ENCODE measurements at regions not wholly inside any gene's neighbourhood (a gene's known extent, or its start where the extent isn't known, plus 50 kb on each side); places are given as distances from the start of the nearest gene placed in this dataset.

DNA sequence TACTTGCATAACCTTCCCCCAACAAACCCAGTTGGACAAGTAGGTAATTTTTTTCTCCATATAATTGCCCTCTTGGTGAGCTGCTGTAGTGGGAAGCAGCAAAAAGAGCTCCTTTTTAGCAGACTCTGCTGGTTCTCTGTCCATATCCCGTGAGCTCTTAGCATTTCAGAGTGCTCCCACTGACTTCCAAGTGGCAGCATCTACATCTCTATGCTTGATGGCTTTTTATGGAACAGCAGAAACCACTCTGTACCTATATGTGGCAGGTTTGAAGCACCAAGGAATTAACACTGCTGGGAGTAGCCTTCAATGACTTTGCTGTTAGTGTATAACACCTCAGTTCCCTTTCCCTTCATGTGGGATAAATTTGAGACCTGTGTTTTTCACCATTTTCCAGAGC is 168.4 kb upstream of the NHS start:
- Histone ChIP-seq H3K27me3 (no peaks in the 10 kb centered on the region), H3K4me1 (no peaks in the 10 kb centered on the region), H3K9me3 (no peaks in the 10 kb centered on the region), H3K4me3 (no peak overlapping the region), H3K36me3 (no peaks in the 10 kb centered on the region), H3K27ac (no peak overlapping the region)
- TF ChIP-seq EP300 (IDR thresholded peaks at IDR 0.05) (no peak), CTCF (IDR thresholded peaks at IDR 0.05) (no peak), POLR2AphosphoS5 (IDR thresholded peaks at IDR 0.05) (no peak), POLR2A (IDR thresholded peaks at IDR 0.05) (no peak)
- no peak for DNase-seq (ENCODE audit: low spot score in 2 of 2)
- 57% methylated on average over 1 of the region's 1 CpG for WGBS

DNA sequence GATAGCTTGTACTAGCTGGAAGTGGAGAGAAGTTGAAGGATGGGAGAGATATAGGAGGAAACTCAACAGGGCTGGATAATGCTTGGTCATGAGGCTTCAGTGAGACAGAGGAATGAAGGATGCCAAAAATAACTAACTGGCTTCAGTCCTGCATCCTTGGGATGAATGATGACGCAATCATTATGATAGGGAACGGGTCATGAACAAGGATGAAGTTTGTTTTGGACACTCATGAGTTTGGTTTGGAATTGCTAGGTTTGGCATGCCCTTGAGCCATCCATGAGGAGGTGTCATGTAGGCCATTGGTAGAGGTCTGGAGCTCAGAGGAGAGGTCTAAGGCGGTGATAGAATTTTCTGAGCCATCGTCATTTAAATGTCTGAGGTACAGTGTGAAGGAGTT is 160.0 kb upstream of the NHS start:
- no peaks in the 10 kb centered on the region for H3K27me3 ChIP-seq
- no peak for DNase-seq (ENCODE audit: low spot score in 2 of 2)
- no peaks in the 10 kb centered on the region for H3K4me1 ChIP-seq
- no peaks in the 10 kb centered on the region for H3K9me3 ChIP-seq
- TF ChIP-seq CTCF (IDR thresholded peaks at IDR 0.05) (no peak), POLR2A (IDR thresholded peaks at IDR 0.05) (no peak), EP300 (IDR thresholded peaks at IDR 0.05) (no peak), POLR2AphosphoS5 (IDR thresholded peaks at IDR 0.05) (no peak)
- WGBS, result 79% methylated on average over 4 of the region's 4 CpGs
- H3K36me3 ChIP-seq, result no peaks in the 10 kb centered on the region
- no peak overlapping the region for H3K27ac ChIP-seq
- no peak overlapping the region for H3K4me3 ChIP-seq

GRCh38 chrX:17226736-17227135 is 148.3 kb upstream of the NHS start:
- H3K4me3 ChIP-seq, result no peak overlapping the region
- no peaks in the 10 kb centered on the region for H3K27me3 ChIP-seq
- DNase-seq (ENCODE audit: low spot score in 2 of 2), result no peak
- H3K4me1 ChIP-seq, result no peaks in the 10 kb centered on the region
- H3K9me3 ChIP-seq, result no peaks in the 10 kb centered on the region
- no peaks in the 10 kb centered on the region for H3K36me3 ChIP-seq
- H3K27ac ChIP-seq, result no peak overlapping the region
- no peak for TF ChIP-seq EP300 (IDR thresholded peaks at IDR 0.05)
- no peak for TF ChIP-seq POLR2A (IDR thresholded peaks at IDR 0.05)
- no peak for TF ChIP-seq CTCF (IDR thresholded peaks at IDR 0.05)
- no peak for TF ChIP-seq POLR2AphosphoS5 (IDR thresholded peaks at IDR 0.05)

GRCh38 chrX:17237146-17237545 is 137.9 kb upstream of the NHS start:
- Histone ChIP-seq H3K9me3 (no peaks in the 10 kb centered on the region), H3K4me3 (no peak overlapping the region), H3K27ac (no peak overlapping the region), H3K36me3 (no peaks in the 10 kb centered on the region), H3K4me1 (no peaks in the 10 kb centered on the region), H3K27me3 (no peaks in the 10 kb centered on the region)
- no peak for TF ChIP-seq EP300 (IDR thresholded peaks at IDR 0.05)
- TF ChIP-seq POLR2A (IDR thresholded peaks at IDR 0.05), result no peak
- no peak for TF ChIP-seq POLR2AphosphoS5 (IDR thresholded peaks at IDR 0.05)
- no peak for TF ChIP-seq CTCF (IDR thresholded peaks at IDR 0.05)
- DNase-seq (ENCODE audit: low spot score in 2 of 2), result no peak
- 83% methylated on average over 5 of the region's 5 CpGs for WGBS

DNA sequence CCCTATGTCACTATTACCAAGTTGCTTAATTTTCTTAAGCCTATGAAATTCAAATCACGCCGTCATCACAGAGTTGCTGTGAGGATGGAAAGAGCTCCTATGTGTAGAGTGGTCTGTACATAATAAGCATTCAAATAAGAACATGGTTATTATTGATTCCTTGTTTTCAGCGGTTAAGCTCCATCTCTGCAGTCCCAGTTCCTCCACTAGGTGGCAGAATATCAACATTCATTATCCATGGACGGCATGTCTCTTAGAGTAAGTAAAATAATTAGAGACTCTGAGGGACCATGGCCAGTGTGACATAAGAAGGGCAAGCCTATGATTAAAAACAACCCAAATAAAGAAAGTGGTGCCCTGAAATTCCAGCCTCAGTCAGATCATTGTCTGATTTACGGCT is 132.5 kb upstream of the NHS start:
- Histone ChIP-seq H3K4me1 (no peaks in the 10 kb centered on the region), H3K4me3 (no peak overlapping the region), H3K9me3 (no peaks in the 10 kb centered on the region), H3K36me3 (no peaks in the 10 kb centered on the region), H3K27ac (no peak overlapping the region), H3K27me3 (no peaks in the 10 kb centered on the region)
- 21% methylated on average over 5 of the region's 5 CpGs for WGBS
- TF ChIP-seq POLR2A (IDR thresholded peaks at IDR 0.05), result no peak
- TF ChIP-seq POLR2AphosphoS5 (IDR thresholded peaks at IDR 0.05), result no peak
- TF ChIP-seq CTCF (IDR thresholded peaks at IDR 0.05), result peak; percentile 48 to 54
- TF ChIP-seq EP300 (IDR thresholded peaks at IDR 0.05), result no peak
- no peak for DNase-seq (ENCODE audit: low spot score in 2 of 2)
